Stimulated activated CD4-positive, alpha-beta T cell treated with anti-CD3 and anti-CD28 coated beads, TNF-alpha, amount 100 ng/mL, for 1 hour (primary cell): ENCODE measurements at regions not wholly inside any gene's neighbourhood (a gene's known extent, or its start where the extent isn't known, plus 50 kb on each side); places are given as distances from the start of the nearest gene placed in this dataset.
"Not testable (repeated sequence)": the region's sequence is repeated elsewhere in the genome, so short reads cannot be mapped to it uniquely, and the experiment has no call there.

Experiments
- DNase-seq, 3 donors: peaks; one replicate each; pipeline ENCODE4 v3.0.0-alpha.2; 2020; ENCODE audit warnings: low read depth in 3 of 3, low spot score in 1 of 3

DNA sequence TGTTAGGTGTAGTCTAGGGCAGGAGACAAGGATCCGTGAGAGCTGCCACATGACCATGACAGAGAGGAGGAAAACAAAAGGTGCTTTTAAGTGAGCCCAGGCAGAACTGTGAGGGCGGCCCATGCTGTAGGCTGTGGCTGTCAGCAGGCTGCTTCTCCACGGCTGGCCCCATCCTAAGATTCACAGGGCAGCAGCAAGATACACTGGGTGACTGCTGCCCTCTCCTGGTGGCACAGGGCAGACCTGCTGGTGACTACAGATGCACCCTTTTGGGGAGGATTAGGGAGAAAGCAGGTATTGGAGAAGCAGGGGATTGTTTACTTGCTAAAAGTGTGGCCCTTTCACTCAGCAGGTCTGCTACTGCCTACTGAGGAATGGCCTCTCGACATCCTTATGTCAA is 112.2 kb upstream of the CCZ1B start:
- DNase-seq, result not testable (repeated sequence)

DNA sequence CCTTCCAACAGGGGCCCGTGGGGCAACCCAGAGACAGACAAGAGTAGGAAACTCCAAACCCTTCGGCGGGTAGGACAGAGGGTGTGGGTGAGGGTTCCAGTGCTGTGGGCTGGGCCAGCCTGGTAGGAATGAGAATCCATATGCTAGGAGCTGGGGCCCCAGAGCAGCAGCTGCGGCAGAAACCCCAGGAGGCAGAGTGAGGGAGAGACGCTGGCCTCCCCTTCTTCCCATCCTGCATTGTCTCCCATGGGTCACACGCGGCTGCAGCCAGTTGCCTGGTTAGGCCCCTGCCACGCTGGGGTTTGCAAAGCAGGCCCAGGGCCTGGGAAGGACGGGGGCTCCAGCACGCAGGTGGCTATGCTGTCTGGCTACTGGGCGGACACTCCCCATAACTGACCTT is 113.1 kb upstream of the CCZ1B start:
- not testable (repeated sequence) for DNase-seq

DNA sequence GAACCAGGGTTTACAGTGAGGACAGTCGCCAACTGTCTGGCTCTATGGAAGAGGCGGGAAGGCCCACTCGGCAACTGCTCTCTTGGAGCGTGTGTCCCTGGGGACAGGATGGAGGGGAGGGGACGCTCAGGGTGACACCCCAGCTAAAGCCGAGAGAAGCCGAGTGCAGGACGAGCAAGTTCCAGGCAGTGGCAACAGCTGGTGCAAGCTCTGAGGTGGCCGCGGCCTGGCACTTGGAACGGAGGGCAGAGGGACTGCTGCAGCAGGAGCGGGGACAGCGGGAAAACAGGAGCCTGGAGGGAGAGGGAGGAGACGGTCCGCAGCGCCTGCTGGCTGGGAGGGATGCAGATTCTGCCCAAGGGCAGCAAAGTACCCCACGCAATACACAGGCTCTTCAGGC is 113.8 kb upstream of the CCZ1B start:
- DNase-seq, result not testable (repeated sequence)

DNA sequence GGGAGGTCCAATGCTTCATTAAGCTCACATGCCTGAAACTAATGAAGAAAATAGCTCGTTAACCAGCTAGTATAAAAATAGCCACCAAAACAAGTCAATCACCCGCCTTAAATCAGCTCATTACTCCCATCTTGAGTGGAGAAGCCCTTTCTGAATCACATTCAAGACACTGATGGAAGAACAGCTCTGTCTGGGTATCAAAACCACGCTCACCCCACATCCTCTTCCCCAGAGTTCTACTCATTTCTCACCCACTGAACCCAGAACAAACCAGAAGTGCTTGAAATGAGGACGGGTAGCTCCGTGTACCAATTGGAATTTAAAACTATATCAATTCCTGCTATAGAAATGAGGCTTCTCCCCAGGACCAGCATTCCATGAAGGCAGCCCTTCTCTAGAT is 120.8 kb upstream of the CCZ1B start:
- not testable (repeated sequence) for DNase-seq

DNA sequence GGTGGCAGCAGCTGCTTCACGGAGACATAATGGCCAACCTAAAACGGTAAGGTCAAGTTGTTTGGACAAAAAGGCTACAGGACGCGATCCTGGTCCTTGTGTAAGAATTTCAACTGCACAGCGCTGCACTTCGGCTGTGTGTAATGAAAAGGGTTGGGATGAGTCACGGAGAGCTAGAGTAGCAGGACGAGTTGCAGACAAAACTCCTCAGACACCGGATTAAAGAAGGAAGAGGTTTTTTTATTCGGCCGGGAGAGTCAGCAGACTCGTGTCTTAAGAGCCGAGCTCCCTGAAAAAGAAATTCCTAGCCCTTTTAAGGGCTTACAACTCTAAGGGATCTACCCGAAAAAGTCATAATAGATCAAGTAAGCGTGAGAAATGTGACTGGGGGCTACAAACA is 124.2 kb upstream of the CCZ1B start:
- not testable (repeated sequence) for DNase-seq

DNA sequence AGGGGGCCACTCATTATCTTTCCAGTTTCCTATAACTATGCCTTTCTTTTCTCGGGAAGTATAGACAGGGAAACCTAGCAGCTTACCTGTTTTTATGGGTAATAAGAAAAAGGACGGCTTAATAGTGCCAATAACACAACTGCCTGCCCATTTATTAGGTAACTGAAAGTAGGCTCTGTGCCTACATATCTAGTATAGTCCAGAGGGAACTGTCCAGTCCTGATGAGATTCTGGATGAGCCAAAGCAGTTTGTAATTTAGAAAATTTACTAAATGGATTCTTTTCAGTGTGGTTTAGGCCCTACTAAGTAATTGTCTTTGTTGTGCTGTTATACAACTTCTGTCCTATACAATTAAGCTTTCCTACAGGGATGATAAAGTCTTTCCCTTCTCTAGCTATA is 125.5 kb upstream of the CCZ1B start:
- not testable (repeated sequence) for DNase-seq

DNA sequence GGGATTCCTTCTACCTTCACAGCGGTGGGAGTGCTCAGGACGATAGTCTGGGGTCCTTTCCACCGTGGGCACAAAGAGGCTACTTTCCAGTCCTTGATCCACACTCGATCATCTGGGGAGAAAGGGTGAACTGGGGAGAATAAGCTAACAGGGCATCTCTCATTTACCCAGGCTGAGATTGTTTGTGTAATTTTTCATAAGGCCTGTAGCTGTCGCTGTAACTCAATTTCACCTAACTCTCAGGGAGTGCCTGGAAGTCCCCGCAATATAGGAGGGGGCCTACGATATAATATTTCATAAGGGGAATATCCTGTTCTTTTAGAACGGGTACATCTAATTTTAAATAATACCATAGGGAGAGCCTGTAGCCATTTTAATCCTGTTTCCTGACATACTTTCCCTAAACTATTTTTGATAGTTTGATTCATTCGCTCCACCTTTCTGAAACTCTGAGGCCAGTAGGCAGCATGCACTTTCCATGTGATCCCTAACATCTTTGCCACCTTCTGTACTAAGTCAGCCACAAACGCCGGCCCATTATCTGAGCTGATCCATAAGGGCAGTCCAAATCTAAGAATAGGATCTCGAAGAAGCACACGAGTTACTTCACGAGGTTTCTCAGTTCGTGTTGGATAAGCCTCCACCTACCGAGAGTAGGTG is 127.2 kb upstream of the CCZ1B start:
- DNase-seq, result not testable (repeated sequence)

DNA sequence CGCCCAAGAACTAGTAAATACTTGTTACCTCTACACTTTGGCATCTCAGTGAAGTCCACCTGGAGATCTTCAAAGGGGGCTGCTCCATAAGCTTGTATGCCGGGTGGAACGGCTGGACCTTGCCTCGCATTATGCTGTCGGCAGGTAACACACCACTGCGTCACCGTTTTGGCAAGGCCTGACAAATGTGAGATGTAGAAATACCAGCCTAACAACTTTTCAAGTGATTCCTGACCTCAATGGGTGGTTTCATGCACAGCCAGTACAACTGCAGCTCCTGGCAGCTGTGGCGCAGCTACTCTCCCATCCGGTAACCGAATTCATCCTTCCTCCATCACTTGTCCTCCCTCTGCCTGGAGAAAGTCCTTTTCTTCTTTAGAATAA is 127.7 kb upstream of the CCZ1B start:
- not testable (repeated sequence) for DNase-seq

DNA sequence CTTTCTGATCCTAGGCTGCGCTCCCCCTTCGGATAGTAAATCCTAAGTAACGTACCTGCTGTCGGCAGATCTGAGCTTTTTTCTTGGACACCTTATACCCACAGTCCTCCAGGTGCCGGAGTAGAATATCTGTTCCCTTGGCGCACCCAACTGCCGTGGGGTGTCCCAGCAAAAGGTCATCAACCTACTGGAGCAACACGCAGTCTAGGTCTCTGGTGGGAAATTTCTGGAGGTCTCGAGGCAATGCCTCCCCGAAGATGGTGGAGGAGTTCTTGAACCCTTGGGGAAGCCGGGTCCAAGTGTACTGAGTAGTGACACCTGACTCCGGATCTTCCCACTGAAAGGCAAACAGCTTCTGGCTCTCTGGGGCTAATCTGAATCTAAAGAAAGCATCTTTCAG is 129.3 kb upstream of the CCZ1B start:
- DNase-seq, result not testable (repeated sequence)

DNA sequence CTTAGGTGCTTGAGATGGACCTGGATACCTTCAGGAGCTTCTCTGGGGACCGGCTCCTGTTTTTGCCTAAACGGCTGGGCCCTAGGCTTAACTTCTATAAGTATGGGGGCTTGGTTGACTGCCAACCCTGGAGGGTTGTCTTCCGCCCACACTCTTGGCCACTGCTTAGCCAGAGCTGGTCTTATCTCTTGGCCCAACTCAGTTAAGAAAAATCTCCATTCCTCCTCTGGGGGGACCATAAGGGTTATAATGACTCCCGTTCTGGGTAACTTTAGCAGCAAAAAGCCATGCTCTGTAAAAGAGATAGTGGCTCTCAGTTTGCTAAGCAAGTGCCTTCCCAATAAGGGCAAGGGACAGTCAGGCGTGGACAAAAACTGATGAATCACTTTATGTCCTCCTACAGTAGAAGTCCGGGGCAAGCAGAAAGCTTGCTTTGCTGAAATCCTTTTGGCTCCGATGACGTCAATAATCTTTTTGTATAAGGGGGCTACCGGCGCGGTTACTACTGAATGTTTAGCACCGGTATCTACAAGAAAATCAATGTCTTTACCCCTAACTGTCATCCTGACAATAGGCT is 130.0 kb upstream of the CCZ1B start:
- not testable (repeated sequence) for DNase-seq

DNA sequence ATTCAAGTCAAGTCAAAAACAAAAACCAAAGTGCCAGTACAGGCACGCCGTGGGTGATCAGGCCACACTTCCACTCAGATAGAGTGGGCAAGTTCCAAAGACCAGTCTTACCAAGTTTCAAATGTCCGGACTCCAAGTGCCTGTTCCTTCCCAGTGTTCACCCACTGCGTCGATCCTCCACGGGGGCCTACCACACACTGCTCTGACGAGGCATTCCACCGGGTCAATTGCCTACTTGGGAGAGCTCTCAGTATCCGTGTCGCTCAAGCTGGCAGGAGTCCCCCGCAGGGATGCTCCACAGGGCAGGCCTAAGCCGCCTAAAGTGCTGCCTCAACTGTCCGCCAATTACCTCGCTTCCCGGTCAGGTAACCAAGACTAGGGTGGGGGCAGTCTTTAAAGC is 132.3 kb upstream of the CCZ1B start:
- not testable (repeated sequence) for DNase-seq

DNA sequence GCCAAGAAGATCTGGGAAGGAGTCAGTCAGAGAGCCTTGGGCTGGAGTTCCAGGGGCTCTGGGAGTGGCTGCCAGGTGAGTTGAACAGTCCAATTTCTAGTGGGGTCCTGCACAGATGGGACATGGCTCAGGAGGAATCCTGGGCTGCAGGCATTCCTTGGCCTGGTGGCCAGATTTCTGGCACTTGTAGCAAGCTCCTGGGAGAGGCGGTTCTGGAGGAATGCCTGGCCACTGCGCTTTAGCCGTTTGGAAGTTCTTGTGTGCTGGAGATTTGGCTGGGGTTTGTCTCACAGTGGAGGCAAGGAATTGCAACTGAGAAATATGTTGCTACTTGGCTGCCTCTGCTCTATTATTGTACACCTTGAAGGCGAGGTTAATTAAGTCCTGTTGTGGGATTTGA is 133.9 kb upstream of the CCZ1B start:
- DNase-seq, result not testable (repeated sequence)

DNA sequence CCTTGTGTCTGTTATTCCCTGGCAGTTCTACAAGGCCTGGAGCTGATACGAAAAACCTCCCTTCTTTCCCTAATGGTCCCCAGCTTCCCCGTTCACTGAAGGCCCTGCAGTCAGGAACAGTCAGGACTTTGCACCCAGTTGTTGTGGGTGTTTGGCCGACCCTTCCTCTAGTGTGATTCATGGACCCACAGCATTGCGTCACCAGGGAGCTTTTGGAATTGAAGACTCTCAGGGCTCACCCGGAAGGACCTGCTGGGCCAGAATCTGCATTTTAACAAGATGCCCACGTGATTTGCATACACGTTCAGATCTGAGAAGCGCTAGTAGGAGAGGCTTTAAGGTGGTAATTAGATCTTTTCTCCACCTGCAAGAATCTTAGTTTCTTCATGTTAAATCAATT is 136.8 kb upstream of the CCZ1B start:
- not testable (repeated sequence) for DNase-seq

DNA sequence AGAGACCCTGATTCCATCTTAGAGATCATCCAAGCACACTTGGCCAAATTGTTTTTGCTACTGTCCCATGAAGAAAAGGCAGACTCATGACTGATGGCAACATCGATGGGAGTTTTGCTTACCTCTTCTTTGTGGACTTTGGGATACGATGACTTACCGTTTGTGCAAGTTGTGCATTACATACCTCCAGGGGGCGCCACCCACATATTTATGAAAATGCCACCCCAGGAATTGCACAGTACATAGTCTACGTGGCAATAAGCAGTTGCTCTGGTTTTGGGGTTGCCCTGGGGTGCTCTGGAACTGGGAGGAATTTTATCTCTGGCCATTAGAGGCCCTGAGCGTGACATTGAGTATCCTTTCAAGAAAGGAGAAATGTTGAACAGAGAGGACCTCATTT is 139.0 kb upstream of the CCZ1B start:
- DNase-seq, result peak; percentile 8 to 34 (median 14)

DNA sequence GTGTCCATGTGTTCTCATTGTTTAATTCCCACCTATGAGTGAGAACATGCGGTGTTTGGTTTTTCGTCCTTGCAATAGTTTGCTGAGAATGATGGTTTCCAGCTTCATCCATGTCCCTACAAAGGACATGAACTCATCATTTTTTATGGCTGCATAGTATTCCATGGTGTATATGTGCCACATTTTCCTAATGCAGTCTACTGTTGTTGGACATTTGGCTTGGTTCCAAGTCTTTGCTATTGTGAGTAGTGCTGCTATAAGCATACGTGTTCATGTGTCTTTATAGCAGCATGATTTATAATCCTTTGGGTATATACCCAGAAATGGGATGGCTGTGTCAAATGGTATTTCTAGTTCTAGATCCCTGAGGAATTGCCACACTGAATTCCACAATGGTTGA is 144.1 kb upstream of the CCZ1B start:
- not testable (repeated sequence) for DNase-seq

DNA sequence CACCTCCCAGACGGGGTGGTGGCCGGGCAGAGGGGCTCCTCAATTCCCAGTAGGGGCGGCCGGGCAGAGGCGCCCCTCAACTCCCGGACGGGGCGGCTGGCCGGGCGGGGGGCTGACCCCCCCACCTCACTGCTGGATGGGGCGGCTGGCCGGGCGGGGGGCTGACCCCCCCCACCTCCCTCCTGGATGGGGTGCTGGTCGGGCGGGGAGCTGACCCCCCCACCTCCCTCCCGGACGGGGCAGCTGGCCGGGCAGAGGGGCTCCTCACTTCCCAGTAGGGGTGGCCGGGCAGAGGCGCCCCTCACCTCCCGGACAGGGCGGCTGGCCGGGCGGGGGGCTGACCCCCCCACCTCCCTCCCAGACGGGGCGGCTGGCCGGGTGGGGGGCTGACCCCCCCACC is 148.8 kb upstream of the CCZ1B start:
- DNase-seq, result not testable (repeated sequence)

DNA sequence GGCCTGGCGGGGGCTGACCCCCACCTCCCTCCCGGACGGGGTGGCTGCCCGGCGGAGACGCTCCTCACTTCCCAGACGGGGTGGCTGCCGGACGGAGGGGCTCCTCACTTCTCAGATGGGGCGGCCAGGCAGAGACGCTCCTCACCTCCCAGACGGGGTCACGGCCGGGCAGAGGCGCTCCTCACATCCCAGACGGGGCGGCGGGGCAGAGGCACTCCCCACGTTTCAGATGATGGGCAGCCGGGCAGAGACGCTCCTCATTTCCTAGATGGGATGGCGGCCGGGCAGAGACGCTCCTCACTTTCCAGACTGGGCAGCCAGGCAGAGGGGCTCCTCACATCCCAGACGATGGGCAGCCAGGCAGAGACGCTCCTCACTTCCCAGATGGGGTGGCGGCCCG is 149.3 kb upstream of the CCZ1B start:
- not testable (repeated sequence) for DNase-seq

DNA sequence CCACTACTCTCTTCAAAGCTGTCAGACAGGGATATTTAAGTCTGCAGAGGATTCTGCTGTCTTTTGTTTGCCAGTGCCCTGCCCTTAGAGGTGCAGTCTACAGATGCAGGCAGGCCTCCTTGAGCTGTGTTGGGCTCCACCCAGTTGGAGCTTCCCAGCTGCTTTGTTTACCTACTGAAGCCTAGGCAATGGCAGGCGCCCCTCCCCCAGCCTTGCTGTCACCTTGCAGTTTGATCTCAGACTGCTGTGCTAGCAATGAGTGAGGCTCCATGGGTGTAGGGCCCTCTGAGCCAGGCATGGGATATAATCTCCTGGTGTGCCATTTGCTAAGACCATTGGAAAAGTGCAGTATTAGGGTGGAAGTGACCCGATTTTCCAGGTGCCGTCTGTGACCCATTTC is 151.3 kb upstream of the CCZ1B start:
- not testable (repeated sequence) for DNase-seq

DNA sequence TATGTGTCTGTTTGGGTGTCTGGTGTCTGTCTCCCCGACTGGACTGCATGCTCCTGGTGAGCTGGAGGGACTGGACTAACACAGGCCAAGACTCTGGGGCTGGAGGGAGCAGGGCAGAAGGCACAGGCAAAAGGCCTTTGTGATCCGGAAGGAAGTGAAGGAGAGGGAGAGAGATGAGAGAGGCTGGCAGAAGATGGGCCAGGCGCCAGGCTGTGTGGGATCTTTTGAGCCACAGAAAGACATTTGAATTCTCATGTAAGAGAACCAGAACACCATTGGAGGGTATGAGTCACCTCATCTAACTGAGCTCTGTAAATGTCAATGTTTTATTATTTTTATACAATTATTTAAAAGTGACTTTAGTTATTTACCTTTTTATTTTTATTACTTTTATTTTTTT is 152.3 kb upstream of the CCZ1B start:
- DNase-seq, result not testable (repeated sequence)

DNA sequence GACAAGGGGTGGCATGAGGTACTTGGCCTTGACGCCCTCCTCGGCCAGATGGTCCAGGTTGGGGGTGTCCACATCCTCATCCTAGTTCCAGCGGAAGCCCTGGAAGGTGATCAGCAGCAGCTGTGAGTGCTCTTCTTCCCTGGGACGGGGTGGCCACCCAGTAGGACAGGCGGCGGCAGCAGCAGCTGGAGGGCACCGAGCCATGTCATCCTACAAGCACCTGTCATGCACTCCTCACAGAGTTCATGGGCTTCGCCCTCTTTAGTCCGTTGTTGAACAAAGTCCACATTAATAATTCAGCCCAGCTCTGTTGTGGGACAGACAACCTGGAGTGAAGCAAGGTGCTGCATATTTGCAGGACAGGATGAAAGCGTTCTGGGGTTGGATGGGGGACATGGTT is 153.4 kb upstream of the CCZ1B start:
- DNase-seq, result not testable (repeated sequence)

DNA sequence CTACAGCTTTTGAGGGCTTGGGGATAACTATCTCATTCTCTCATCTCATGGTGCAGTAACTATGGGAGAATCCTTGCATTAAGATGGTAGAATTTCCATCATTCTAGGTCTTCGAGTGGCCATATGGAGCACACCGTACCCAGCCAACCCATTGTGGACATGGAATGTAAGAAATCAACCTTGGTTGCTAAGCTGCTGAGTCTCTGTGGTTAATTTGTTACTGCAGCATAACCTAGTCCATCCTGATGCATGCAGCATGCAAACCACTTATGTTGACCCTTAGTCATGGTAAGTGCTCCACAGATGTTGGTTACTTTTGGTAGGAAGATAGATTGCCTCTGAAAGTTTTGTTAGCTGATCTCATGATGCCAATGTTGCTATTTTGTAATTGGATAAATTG is 156.3 kb upstream of the CCZ1B start:
- DNase-seq, result not testable (repeated sequence)

DNA sequence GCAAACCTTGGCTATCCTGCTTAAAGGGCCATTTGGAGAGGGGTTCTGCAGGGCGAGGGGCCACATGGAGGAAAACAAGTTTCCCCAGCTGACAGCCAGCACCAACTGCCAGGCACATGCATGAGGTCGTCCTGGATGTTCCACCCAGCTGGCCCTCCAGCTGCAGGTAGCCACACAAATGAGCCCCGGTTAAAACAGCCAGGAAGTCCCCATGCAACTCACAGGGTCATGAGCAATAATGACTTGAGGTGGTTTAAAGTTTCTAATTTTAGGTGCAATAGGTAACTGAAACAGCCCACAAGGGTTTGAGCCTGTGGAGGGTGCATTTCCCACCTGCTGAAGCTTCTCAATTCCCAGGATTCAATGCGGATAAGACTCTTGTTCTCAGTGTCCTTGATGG is 160.8 kb upstream of the CCZ1B start:
- not testable (repeated sequence) for DNase-seq

DNA sequence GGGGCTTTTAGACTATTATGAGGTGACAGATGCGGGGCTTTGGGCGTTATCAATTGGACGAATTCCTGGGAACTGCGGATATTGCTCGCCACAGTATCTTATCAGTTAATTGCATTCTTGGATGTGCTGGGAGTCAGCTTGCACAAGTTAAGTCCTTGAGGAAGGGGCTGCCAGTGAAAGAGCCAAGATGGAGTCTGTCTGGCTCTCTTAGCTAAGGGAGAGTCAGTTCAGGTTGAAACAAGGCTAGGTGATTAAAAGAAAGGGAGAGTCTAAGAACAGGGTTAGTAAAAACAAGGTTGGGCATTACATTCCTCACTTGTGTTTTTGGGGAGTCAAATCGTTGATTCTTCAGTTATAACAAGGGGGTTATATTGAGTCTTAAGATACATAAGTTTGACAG is 162.5 kb upstream of the CCZ1B start:
- not testable (repeated sequence) for DNase-seq
